PC-9 (cell line): ENCODE measurements at regions not wholly inside any gene's neighbourhood (a gene's known extent, or its start where the extent isn't known, plus 50 kb on each side); places are given as distances from the start of the nearest gene placed in this dataset.

Experiments used
- BruUV-seq: library from RNA; stranded (reverse); fragments of 400-500 nt; replicated peaks from 2 replicates; lab custom pipeline; 2021; lab: Mats Ljungman, UMichigan
- CTCF ChIA-PET: fragments of 300-600 bp; sonication (Branson Sonifier 250); formaldehyde crosslinking; loops from one replicate; lab custom pipeline; 2022; ENCODE audit warnings: antibody characterized with exemption; lab: Charles Lee
- POLR2A ChIA-PET: fragments of 300-600 bp; sonication (Branson Sonifier 250); formaldehyde crosslinking; loops from one replicate; lab custom pipeline; 2022; ENCODE audit warnings: antibody characterized with exemption; ENCODE audit not compliant: unreplicated experiment; lab: Charles Lee
- DNase-seq, 2 experiments: peaks; one replicate each; pipeline versions ENCODE4 v3.0.0 to v3.0.0-alpha.2; 2015 to 2022; ENCODE audit warnings: mixed read lengths in 1 of 2
- H2AFZ ChIP-seq: fragments of 200-600 bp; sonication (generic); 2 replicates; pipeline ENCODE4 v1.8.1; 2017; ENCODE audit warnings: antibody characterized with exemption
- H3F3A ChIP-seq: fragments of 200-600 bp; sonication (generic); 2 replicates; pipeline ENCODE4 v1.8.1; 2017; ENCODE audit warnings: antibody characterized with exemption, mild to moderate bottlenecking, low read depth; ENCODE audit not compliant: insufficient read depth
- H3K27ac ChIP-seq: fragments of 200-600 bp; sonication (generic); 2 replicates; pipeline ENCODE4 v1.6.1; 2016; ENCODE audit warnings: mixed run types
- H3K27me3 ChIP-seq: fragments of 200-600 bp; sonication (generic); 2 replicates; pipeline ENCODE4 v1.6.1; 2016; ENCODE audit warnings: low read depth, mixed run types; ENCODE audit not compliant: insufficient read depth
- H3K36me3 ChIP-seq: fragments of 200-600 bp; sonication (generic); 2 replicates; pipeline ENCODE4 v1.6.1; 2016; ENCODE audit warnings: low read depth, mixed run types
- H3K4me1 ChIP-seq: fragments of 200-600 bp; sonication (generic); replicated peaks from 2 replicates; pipeline ENCODE4 v1.6.1; 2016; ENCODE audit warnings: mixed run types; ENCODE audit not compliant: insufficient read depth
- H3K4me2 ChIP-seq: fragments of 200-600 bp; sonication (generic); 2 replicates; pipeline ENCODE4 v1.6.1; 2017; ENCODE audit warnings: mixed run types
- H3K4me3 ChIP-seq: fragments of 200-600 bp; sonication (generic); 2 replicates; pipeline ENCODE4 v1.6.1; 2016; ENCODE audit warnings: mixed run types
- H3K79me2 ChIP-seq: fragments of 200-600 bp; sonication (generic); 2 replicates; pipeline ENCODE4 v1.6.1; 2017; ENCODE audit warnings: low read depth, mixed run types
- H3K9me2 ChIP-seq: fragments of 200-600 bp; sonication (generic); 2 replicates; pipeline ENCODE4 v1.8.1; 2017; ENCODE audit warnings: mild to moderate bottlenecking; ENCODE audit not compliant: insufficient read depth
- H3K9me3 ChIP-seq: fragments of 200-600 bp; sonication (generic); 2 replicates; pipeline ENCODE4 v1.8.1; 2016; ENCODE audit warnings: low read depth; ENCODE audit not compliant: insufficient read depth
- H4K20me1 ChIP-seq: fragments of 200-600 bp; sonication (generic); 2 replicates; pipeline ENCODE4 v1.8.1; 2017; ENCODE audit not compliant: insufficient read depth
- CTCF ChIP-seq: fragments of 200-600 bp; sonication (generic); conservative IDR thresholded peaks from 2 replicates; pipeline ENCODE4 v1.6.1; 2017; ENCODE audit warnings: mixed run types, antibody characterized with exemption, mild to moderate bottlenecking, moderate library complexity
- EZH2 ChIP-seq: fragments of 200-600 bp; sonication (generic); IDR thresholded peaks from 2 replicates; pipeline ENCODE4 v1.8.0; 2017; ENCODE audit warnings: antibody characterized with exemption, low read depth
- intact Hi-C: fragments of 100-400 bp; cut with micrococcal nuclease; formaldehyde crosslinking; loops from one replicate; pipeline ENCODE4 v1.10.0; 2022; ENCODE audit not compliant: unreplicated experiment

- Histone ChIP-seq H3K4me2 (no peak overlapping the region), H3K79me2 (no peaks in the 10 kb centered on the region), H2AFZ (no peak overlapping the region), H3K27me3 (no peaks in the 10 kb centered on the region), H3K9me2 (no peaks in the 10 kb centered on the region), H4K20me1 (no peaks in the 10 kb centered on the region), H3K4me1 (no peaks in the 10 kb centered on the region), H3F3A (no peaks in the 10 kb centered on the region), H3K9me3 (0 out of 2 replicates have a peak, but pooled peaks cover 4% of the 10 kb centered on the region), H3K4me3 (no peak overlapping the region), H3K36me3 (no peaks in the 10 kb centered on the region), H3K27ac (no peak overlapping the region)
- no peak for DNase-seq
- POLR2A ChIA-PET: no interaction called here
- intact Hi-C loops: no loop called here
- no TSS peak for BruUV-seq
- TF ChIP-seq EZH2 (no peak), CTCF (no peak)
- CTCF ChIA-PET: no interaction called here
Observed at GRCh38 chr1:82299056-82299455, 498.3 kb downstream of the ADGRL2 start.

DNA sequence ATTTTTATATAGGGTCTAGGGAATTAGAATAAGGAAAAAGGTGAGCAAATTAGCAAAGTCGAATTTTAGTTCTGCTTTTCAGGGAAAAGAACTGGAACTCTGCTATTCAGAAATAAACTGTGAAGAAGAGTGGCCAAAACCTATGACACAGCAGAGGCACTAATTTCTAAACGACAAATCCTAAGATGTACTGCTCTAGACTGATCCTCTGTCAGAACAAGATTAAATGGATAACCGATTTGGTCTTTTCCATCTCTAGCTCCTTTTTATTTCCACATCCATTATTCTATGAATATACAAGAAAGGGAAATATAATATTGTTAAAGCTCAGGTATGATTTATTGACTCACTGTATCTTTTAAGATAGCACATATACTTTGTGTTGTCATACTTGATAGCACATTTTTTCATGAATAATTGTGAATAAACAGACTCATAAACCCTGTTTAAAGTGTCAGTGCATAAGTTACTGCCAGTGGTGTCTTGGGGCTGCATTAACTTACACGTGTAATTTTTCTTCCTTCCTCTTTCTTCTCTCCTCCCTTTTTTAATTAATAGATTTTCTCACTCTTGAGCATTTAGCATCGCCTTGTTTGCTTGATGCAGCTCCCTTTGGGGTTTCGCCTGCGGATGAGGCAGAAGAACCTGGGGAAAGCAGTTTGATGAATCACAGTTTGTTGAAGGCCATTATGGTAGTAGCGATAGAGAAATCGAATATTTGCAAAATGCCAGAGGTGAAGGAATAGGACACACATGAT lies 496.6 kb downstream of the ADGRL2 start:
- no peaks in the 10 kb centered on the region; the same call in 1 of the 2 replicates for H3K9me2 ChIP-seq
- no peaks in the 10 kb centered on the region for H3K27me3 ChIP-seq
- intact Hi-C loops: no loop called here
- H3K4me3 ChIP-seq: no peak overlapping the region
- no peak for TF ChIP-seq CTCF
- TF ChIP-seq EZH2: no peak
- H4K20me1 ChIP-seq: no peaks in the 10 kb centered on the region
- no peak for DNase-seq
- ChIA-PET CTCF (no interaction called here), POLR2A (no interaction called here)
- H2AFZ ChIP-seq: no peak overlapping the region
- H3K79me2 ChIP-seq: no peaks in the 10 kb centered on the region
- H3F3A ChIP-seq: no peaks in the 10 kb centered on the region
- BruUV-seq: no TSS peak
- no peaks in the 10 kb centered on the region for H3K36me3 ChIP-seq
- no peak overlapping the region for H3K27ac ChIP-seq
- no peak overlapping the region for H3K4me2 ChIP-seq
- no peaks in the 10 kb centered on the region for H3K4me1 ChIP-seq
- H3K9me3 ChIP-seq: 0 out of 2 replicates have a peak, but pooled peaks cover 4% of the 10 kb centered on the region

DNA sequence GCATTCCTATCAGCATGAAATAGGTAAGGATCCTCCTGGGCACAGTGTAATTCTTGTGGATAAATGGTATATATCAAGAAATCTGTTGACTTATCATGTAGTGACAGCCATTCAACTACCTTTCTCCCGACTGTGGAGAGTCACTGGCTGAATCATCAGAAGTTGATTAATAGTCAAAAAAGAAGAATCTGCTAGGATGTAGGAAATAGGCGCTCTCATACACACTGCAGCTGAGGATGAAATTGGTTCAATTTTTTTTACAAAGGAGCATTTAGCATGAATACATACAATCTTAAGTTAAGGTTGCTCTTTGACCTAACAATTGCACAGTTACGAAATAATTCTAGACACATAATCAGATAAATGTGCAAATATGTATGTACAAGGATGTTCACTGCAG lies 486.8 kb downstream of the ADGRL2 start:
- Histone ChIP-seq H4K20me1 (no peaks in the 10 kb centered on the region), H3K27ac (no peak overlapping the region), H3K27me3 (no peaks in the 10 kb centered on the region), H3K4me3 (no peak overlapping the region), H3F3A (no peaks in the 10 kb centered on the region), H3K9me2 (no peaks in the 10 kb centered on the region; the same call in 1 of the 2 replicates), H3K79me2 (no peaks in the 10 kb centered on the region), H3K36me3 (no peaks in the 10 kb centered on the region), H3K9me3 (no peaks in the 10 kb centered on the region; the same call in 1 of the 2 replicates), H3K4me1 (no peaks in the 10 kb centered on the region), H3K4me2 (no peak overlapping the region), H2AFZ (no peak overlapping the region)
- TF ChIP-seq EZH2: no peak
- intact Hi-C loops: no loop called here
- no TSS peak for BruUV-seq
- POLR2A ChIA-PET: no interaction called here
- DNase-seq: no peak
- CTCF ChIA-PET: no interaction called here
